HG02610 (cell line): ENCODE measurements at regions not wholly inside any gene's neighbourhood (a gene's known extent, or its start where the extent isn't known, plus 50 kb on each side); places are given as distances from the start of the nearest gene placed in this dataset.
A peak's percentile ranks its signal among the peaks of the same experiment; 100 is the strongest.
"Not testable (repeated sequence)": the region's sequence is repeated elsewhere in the genome, so short reads cannot be mapped to it uniquely, and the experiment has no call there.

Experiments
- ATAC-seq: cut with Tn5 transposase; IDR thresholded peaks from one replicate; pipeline ENCODE4 v1.9.1; 2021; ENCODE audit warnings: mild to moderate bottlenecking, moderate library complexity; ENCODE audit not compliant: unreplicated experiment

DNA sequence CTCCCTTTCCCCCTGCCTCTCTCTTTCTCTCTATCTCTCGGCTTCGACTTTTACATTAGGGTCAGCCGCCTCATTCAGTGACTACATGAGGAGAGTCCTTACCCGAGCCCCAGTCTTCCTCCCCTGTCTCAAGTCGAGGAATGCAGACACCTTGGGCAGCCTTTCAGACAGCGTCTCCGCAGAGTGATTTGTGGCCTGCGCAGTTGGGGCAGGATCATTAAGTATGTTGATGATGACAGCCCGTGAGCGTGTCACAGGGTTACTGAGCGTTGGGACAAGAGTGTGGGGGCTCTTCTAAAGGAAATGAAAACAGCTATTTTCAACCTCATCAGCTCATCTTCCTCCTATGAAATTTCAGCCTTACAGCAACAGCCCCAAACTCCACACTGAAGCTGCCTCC, 312.1 kb upstream of the GATB start:
- ATAC-seq = no peak

DNA sequence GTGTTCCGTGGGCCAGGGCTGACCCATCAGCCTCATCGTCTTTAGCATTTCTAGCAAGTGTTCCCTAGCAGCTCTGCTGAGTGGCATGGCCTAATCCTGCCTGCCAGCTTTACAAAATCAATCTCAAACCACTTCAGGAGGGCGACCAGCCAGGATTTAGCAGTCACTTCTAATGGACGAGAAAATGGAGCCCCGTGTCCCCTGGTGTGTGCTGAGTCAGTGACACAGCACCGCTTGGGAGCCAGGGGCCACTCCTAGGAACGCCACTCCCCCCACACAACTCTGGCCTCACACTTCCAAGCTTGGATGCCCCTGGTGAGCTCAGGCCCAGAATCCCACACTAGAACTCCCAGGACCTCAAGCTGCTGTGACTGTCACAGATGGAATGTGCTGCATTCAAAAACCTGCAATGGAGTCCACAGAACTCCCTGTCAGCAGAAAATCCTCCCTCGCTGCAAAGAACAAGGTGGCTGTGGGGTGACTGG, 311.2 kb upstream of the GATB start:
- ATAC-seq = no peak

DNA sequence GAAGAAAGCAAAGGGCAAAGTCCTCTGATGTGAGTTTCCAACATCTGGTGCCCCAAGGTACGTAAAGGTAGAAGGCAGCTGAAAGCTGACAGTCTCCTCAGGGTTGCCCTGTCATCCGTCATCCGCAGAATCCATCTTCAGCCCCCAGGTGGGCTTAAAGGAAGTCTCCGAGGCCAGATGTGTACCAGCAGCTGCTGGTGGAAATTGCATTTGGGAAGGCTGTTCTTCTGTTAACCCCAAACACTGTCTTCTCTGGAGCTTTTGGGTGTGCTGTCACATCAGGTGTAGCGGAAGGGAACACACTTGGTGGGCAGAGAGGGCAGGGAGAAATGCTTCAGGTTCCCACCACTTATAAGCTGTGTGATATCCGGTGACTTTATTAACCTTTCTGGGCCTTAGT, 310.0 kb upstream of the GATB start:
- no peak for ATAC-seq

DNA sequence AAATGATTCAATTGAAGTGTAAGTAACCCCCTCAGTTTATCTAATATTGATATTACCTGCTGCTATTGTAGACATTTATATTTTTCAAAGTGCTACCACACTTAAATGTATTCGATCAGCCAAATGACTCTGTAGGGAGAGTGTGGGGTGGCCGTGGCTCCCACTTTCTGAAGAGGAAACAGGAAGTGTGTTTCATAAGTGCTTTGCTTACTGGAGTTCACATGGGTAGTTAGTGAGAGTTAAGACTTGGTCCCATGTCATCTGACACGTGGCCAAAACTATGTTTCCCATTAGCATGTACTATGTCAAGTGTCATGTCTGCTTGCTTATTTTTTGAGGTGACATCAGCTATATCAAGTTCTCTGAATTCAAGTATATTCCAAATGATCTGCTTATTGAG, 308.1 kb upstream of the GATB start:
- ATAC-seq = no peak

DNA sequence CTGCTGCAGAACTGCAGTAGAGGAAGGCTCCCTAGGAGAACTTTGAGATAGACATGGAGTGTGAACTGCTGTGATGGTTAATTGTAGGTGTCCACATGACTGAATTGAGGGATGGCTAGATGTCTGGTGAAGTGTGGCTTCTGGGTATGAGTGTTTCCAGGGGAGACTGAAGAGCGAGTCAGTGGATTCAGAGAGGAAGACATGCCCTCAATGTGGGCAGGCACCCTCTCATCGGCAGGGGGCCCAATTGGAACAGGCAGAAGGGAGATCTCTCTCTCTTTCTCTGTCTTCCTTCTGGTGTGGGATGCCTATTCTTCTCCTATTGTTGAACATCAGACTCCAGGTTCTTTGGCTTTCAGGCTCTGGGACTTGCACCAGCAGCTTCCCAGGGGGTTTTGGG, 304.7 kb upstream of the GATB start:
- no peak for ATAC-seq

DNA sequence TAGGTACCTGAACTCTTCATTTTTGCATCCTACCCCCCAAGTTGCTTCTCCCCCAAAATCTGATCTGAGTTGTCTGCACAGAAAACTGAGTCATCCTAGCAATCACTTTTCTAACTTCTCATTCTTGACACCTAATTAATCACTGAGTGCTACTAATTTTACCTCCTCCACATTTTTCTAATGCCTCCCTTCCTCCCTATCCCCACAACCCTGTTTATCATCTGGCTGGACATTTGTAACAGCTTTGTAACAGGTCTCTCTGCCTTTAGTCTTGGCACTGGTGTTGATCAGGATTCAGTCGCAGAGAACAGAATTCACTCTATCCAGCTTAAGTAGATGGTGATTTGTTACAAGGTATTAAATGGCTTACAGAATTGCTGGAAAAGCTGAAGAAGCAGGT, 303.9 kb upstream of the GATB start:
- no peak for ATAC-seq

DNA sequence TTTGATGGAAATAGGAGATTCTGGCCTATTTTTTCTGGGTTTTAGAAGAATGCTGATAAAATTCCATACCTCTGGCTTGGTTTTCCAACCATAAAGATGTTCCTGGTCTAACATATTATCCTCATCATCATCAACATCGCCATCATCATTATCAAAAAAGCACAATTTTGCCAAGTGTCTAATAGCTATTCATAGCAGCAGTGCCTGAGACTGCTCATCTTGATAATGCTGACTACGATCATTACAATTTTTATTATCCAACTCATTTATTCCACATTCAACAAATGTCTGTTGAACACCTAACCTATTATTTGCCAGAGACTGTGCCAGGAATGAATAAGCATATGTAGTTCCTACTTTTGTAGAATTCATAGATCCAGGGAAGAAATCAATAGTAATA, 303.5 kb upstream of the GATB start:
- ATAC-seq = no peak

DNA sequence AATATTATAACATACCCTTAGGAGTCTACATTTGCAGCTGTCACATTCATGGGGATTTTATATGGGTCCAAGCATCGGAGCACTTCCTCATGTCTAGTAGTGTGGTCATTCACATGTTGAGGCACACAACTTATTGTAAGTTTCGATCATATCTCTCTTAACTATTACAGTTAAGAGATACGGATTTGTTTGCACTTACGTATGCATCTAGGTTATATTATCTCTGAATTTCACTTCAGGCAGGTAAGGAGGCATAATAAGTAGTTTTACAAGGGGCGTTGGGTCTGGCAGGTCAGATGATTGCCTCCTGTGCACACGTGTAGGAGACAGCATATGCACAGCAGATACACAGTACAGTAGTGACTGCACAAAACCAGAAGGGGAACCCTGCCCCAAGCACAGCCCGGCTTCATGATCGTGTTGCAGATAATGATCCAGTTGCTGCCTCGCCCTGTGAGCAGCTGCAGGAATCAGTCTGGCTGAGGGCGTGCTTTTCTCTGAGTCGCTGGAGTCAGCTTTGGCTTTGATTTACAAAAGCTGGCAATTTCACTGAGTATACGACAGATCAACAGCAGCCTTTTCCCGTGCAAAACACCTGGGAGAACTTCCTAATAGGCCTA, 302.9 kb upstream of the GATB start:
- ATAC-seq = no peak

DNA sequence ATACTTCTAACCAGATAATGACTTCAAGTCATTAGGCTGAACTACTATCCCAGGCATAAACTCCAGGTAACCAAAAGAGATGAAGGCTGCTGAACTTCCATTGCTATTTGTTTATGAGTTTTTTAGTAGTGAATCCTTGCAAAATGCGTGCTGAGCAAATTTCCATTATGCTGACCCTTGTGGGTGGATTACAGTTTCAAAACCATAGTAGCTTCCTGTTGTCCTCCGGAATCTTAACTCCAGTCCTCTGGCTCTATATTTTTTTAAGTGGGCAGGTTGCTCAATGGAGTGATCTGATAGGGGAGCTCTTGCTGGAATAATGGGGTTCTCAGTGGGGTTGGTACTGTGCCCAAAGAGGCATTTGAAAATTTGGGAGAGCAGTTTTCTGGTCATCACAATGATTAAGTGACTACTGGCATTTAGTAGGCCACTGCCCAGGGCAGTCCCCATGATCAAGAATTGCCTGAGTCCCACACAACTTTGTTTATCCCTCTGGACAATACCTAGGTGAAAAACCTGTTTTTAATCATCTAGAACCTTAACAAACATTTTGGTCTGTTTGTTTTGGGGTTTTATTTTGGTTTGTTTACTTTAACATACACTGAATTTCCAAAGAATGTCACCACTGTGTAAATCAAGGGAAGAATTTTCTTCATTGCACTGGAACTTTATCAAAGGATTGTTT, 302.3 kb upstream of the GATB start:
- no peak for ATAC-seq

DNA sequence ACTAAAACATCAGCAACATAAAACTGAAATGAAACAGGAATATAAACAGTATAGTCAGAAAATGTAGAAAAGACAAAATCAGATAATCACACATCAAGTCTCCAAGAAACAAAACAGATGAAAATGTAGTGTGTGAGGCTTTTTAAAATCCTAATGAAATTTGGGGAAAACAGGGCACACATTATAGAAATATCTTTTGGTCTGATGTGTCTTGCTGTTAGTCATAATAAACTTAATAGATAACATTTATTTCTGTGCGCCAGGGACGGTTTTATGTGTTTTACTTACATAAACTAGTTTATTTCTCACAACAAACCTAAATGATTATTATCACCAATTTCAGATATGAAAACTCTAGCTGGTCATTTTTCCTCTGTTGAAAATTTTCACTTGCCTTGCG, 293.9 kb upstream of the GATB start:
- no peak for ATAC-seq

DNA sequence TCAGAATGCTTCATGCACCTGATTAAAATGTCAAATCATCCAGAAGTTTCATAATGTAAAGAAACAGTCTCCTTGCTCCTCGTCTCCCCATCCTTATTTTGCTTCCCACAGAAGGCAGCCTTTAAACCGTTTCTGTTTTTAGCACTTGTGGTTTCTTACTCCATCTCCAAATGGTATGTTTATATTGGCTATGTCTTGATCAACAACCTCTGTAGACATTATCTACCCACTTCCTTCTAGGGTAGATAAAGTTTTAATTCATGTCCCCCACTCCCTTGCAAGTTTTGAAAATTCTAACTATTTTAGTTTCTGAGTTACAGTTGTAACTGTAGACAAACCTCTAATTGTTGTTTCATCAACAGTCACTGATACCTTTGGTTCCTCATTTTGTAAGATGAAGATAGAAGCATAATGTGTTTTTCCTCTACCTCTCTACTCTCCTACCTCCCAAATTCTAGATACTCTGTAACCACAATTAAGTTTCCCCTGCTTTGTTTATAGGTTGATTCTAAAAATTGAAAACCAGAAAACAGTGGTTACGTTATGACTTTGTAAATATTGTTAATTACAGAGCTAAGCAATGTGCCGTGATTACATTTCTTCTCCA, 291.7 kb upstream of the GATB start:
- no peak for ATAC-seq

DNA sequence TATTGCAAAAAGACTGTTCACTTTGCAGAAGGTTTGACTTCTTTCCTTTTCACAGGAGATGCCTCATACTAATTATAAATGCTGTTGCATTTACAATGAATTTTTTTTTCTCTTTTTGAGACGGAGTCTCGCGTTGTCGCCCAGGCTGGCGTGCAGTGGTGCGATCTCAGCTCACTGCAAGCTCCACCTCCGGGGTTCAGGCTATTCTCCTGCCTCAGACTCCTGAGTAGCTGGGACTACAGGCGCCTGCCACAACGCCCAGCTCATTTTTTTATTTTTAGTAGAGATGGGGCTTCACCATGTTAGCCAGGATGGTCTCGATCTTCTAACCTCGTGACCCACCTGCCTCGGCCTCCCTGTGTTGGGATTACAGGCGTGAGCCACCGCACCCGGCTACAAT, 290.5 kb upstream of the GATB start:
- not testable (repeated sequence) for ATAC-seq

DNA sequence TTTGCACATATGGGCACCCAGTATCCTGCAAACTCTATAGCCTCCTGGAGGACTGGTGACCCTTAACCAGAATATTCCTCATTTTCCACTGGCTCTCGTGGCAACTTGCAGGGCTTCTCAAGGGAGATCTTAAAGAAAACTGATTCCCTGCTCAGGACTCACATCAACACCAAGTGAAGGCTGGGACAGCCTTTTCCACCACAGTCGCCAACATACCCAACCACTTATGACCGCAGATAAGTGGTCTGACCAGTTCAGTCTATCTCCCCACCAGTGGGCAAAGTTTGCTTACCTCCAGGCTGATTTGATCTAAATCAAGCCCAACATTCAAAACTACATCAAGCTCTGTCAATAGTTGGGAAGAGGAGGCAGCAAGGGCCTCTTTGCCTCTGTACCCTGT, 289.3 kb upstream of the GATB start:
- no peak for ATAC-seq

DNA sequence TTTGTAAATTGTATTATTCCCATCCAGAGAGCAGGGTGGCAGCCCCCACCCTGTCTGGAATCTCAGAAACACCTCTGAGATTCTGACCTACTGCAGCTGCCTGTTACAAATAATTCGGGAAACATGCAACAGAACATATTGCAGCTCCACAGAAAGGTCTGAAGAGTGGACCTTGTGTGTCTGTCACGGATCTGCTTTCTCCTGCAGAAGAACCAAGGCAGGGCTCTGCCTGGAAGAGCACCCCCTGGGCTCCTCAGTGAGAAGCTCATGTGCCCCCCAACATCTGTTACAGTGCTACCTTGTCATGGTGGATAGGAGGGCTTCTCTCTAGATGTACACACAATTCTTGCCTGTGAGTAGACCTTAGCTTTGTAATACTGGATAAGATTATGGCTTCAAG, 286.6 kb upstream of the GATB start:
- ATAC-seq = no peak

DNA sequence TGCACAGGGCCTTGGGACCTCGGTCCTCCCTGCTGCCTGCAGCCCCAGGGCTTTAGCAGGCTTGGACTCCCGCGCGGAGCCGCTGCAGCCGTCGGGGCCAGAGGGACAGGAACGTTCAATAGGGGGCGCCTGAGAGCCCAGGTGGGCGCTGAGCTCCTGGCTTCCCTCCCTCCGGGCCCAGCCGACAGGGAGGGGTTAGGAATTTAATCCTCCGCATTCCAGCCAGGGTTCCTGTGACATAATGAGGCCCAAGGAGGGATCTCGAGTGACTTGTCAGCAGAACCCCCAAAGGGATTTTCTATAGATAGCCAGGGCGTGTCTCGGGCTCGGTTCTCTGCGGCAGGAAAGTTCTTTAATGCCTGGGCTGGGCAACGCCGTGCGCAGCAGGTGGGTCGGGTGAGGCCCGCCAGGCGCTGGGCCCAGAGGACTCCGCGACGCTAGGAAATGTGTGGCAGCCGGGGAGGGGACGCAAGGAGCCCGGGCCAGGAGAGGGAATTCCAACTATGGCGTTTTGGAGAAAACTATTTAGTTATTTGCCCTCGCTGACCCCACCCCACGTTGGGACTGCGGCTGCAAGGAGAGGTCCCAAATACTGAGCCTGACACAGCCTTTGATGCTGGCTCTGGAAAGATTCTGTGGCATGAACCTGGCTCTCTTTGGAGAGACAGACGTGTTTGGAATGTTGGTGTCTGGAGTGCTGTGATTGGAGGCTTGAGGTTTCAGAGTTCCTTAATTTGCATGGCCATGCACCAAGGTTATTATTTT, 285.2 kb upstream of the GATB start:
- ATAC-seq = peak; percentile 66

DNA sequence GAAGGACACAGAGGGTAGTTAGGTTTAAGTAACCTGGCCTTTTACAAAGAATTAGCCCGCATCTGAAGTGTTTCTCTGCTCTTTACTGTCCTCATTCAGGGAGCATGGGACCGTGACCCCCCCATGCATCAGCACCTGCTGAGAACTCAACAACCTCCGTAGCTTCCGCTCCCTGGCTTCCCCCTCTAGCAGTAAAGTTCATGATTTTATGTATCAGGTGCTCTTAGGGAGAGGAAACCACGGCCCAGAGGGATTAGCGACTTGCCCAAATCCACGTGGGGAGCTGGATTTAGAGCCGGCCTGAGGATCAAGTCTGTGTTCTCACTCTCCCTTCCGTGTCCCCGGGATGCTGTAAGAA, 284.6 kb upstream of the GATB start:
- peak; percentile 35 for ATAC-seq

DNA sequence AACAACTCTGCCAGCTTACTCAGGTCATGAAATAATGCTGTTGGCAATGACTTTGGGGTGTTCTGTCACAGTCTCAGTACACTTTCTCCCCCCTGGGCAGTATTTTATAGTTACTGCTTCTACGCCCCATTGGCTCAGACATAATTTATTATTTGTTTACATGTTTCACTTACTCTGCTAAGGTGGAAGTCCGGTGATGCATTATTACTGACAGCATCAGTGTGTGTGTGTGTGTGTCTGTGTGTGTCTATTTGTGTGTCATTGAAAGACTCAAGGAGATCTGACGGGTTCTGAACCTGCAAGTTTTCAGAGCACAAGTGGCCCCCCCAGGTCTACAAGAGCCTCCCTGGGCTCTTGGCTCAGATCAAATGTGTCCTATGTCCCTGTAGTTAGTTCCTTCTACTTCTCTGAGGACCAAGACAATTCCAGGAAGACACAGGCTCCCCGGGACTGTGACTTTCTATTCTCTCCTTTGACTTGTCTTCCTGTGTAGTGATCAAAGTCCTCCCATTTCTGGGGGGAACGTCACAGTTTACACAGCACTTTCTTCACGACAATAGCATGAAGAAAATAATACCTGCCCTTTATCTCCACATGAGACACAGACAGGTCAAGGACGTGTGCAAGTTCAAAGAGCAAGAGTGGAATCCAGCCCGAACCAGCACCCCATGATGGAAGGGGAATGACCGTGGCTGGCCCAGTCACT, 283.7 kb upstream of the GATB start:
- ATAC-seq = no peak

DNA sequence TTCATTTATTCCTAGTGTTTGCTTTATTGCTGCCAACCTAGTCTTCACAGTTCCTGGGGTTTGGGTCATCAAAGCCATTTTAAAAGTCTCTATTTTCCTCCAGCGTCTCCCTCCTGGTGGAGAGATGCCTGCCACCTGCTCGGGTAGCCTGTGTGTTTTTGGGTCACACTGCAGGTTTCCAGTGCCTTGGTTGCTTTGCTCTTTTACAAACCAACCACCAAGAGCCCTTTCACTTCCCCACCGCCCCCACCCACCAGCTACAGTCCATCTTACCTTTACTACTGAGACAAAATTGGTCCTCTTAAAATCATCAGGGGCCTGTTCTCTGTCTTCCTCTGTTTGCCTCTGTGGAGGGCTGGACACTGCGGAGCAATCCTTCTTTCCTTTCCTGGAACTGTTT, 280.5 kb upstream of the GATB start:
- ATAC-seq = no peak

DNA sequence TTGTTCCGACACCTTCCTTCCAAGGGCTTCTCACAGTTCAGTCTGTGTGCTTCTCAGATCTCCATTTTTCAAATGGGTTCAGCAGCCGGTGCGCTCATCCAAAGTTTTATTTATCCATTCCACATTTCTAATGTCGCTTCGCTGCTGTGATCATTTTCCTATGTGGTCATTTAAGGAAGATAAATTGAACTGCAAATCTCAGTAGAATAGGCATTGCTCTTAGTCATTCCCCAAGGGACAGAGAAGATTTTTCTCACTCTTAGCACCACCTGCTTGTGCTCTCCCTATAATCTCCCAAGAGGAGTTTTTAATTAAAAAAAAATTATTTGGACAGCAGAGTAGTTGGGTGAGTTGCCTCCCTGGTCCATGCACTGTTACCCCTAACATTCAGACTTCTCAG, 278.9 kb upstream of the GATB start:
- ATAC-seq = no peak

DNA sequence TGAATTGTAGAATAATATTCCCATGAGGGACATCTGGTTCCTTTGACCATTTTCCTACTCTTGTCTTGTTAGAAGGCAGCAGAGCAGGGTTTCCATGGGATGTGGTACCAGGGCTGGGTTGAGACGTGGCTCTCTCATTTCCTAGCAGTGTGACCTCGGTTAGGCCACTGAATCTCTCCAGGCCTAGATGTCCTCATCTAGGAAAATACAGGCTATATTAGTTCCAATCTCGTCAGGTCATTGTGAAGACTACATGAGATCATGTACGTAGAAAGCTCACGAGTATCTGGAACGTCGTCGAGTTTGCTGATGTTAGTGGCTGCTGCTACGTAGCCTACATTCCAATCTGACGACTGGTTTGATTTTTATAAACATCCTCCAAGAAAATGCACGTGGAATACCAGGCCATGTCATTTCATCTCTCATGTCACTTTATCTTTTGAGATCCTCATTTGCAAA, 278.2 kb upstream of the GATB start:
- no peak for ATAC-seq

DNA sequence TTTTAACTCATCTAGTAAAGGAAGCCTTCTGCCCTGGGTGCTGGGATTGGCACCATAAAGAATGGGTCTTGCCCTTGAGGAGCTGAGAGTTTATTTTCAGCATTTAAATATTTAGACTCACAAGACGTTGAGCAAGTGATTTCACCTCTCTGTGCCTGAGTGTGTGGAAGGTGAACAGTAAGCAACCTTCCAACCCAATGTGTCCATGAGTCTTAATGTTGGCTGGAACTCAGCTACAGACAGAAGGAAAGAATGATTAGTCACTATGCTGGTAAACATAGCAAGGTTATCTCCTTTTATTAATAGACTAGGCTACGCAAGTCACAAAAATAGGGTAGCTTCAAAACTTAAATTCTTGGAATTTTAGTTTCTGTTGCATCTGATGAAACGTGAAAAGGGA, 277.4 kb upstream of the GATB start:
- ATAC-seq = no peak
